ENCODE measurements at regions not wholly inside any gene's neighbourhood (a gene's known extent, or its start where the extent isn't known, plus 50 kb on each side); places are given as distances from the start of the nearest gene placed in this dataset.

- no peak for TF ChIP-seq POLR2A (IDR thresholded peaks at IDR 0.05; ENCODE audit: low read depth, low read length)
- no peak for TF ChIP-seq POLR2AphosphoS5 (IDR thresholded peaks at IDR 0.05; ENCODE audit: low read depth, low read length)
- TF ChIP-seq SPI1 (IDR thresholded peaks at IDR 0.05; ENCODE audit: low read depth, low read length), result no peak
These were observed 885.3 kb downstream of the GLUD2 start for GRCh38 chrX:121932688-121933087.
